ENCODE measurements at regions not wholly inside any gene's neighbourhood (a gene's known extent, or its start where the extent isn't known, plus 50 kb on each side); places are given as distances from the start of the nearest gene placed in this dataset.

DNA sequence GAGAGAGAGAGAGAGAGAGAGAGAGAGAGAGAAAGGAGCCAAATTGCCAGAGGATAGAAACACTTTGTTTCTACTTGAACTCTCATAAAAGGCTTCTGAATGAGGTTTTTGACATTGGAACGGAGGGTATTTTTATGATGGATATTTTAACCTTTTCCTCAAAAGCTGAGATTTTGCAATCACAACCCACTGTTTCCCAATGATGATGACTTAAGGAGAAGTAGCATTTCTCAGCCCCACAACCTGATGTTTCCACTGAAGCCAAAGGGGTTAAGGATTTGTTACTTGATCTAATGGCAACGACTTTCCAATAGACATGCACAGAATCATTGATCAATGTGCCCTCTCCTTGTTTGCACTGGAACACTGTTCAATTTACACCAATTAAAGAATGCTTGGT, 67.1 kb upstream of the POU3F3 start:
- Histone ChIP-seq H3K9me3 (no peaks in the 10 kb centered on the region), H3K36me3 (no peaks in the 10 kb centered on the region), H3K27me3 (replicated peaks; ENCODE audit: insufficient read depth) (no peaks in the 10 kb centered on the region), H3K27ac (no peak overlapping the region), H3K4me3 (no peak overlapping the region), H3K4me1 (ENCODE audit: control insufficient read depth in 1 of 2, low read depth in 2 of 2) (peaks cover 0 to 17% of the 10 kb centered on the region in 2 donors)
- no peak for ATAC-seq (ENCODE audit: insufficient number of reproducible peaks, low FRiP score, low read depth)
- TF ChIP-seq, protein P1, sequence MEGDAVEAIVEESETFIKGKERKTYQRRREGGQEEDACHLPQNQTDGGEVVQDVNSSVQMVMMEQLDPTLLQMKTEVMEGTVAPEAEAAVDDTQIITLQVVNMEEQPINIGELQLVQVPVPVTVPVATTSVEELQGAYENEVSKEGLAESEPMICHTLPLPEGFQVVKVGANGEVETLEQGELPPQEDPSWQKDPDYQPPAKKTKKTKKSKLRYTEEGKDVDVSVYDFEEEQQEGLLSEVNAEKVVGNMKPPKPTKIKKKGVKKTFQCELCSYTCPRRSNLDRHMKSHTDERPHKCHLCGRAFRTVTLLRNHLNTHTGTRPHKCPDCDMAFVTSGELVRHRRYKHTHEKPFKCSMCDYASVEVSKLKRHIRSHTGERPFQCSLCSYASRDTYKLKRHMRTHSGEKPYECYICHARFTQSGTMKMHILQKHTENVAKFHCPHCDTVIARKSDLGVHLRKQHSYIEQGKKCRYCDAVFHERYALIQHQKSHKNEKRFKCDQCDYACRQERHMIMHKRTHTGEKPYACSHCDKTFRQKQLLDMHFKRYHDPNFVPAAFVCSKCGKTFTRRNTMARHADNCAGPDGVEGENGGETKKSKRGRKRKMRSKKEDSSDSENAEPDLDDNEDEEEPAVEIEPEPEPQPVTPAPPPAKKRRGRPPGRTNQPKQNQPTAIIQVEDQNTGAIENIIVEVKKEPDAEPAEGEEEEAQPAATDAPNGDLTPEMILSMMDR (IDR thresholded peaks at IDR 0.05): no peak
- DNase-seq (ENCODE audit: low spot score): no peak

DNA sequence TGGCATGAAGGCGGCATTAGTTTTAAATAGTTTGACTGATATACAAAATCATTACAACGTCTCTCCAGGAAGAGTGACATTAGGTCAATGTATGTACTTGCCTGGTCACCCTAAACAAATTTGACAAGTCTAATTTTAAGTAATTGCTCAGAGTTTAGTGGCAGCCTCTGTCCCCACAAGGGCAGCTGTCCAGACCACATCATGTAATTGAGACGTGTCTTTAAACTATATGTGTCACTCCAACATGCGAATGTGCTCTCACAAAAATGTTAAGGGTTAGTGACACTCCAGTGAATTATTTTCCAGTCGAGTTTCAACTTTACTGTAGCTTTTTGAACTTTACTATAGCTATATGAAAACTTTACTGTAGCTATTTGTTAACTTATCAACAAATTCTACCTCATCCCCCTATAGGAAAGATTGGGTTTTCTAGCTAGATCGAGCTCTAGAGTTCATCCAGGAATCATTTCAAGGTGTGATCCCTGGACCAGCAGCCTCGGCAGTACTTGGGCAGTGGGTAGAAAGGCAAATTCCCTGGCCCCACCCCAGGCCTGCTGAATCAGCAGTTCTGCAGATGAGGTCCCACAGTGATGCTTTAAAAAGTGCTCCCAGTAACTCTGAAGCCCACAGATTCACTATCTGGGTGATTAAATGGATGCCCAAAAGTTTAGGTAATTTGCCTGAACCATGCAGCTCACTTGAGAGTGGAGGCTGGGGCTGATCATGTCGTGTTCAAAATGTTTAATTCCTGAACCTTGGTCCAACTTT, 66.4 kb upstream of the POU3F3 start:
- no peak overlapping the region for H3K27ac ChIP-seq
- DNase-seq (ENCODE audit: low spot score): no peak
- H3K4me3 ChIP-seq: no peak overlapping the region
- TF ChIP-seq, protein P1 (IDR thresholded peaks at IDR 0.05): no peak
- H3K4me1 ChIP-seq (ENCODE audit: control insufficient read depth in 1 of 2, low read depth in 2 of 2): peaks cover 0 to 17% of the 10 kb centered on the region in 2 donors
- ATAC-seq (ENCODE audit: insufficient number of reproducible peaks, low FRiP score, low read depth): no peak
- H3K27me3 ChIP-seq (replicated peaks; ENCODE audit: insufficient read depth): no peaks in the 10 kb centered on the region
- H3K36me3 ChIP-seq: no peaks in the 10 kb centered on the region
- no peaks in the 10 kb centered on the region for H3K9me3 ChIP-seq

DNA sequence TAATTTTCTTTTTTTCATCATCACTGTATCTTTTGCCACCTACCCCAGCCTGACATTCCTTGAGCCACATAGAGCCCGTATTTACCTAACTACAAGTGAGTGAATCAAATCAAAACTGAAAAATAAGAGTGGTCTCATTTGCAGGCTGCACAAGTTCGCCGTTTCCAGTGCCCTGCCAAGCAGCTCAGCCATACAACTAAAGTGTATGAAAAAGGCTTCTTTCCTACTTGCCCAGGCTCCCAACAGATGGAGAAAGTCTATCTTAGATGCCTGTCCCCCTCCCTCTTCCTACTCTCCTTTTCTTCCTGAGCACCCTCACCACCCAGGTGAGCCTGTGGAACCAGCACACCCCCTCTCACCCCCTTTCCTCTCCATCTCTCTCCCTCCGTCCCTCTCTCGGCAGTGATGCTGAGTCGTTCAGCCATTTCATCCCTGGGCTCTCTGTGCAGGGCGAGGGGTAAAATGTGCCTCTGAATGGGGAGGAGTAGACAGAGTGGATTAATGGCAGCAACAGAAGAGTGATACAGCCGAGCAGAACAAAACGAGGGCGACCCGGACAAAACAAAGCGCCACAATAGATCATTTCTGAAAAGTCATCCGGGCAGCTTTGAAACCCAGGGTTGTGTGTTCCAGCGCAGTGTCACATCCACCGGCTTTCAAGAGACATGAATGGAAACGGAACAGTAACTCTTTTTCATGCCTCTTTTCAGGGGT, 65.0 kb upstream of the POU3F3 start:
- TF ChIP-seq, protein P1 (IDR thresholded peaks at IDR 0.05): no peak
- Histone ChIP-seq H3K27ac (no peak overlapping the region), H3K36me3 (no peaks in the 10 kb centered on the region), H3K9me3 (no peaks in the 10 kb centered on the region), H3K4me1 (ENCODE audit: control insufficient read depth in 1 of 2, low read depth in 2 of 2) (peaks cover 0 to 17% of the 10 kb centered on the region in 2 donors), H3K27me3 (replicated peaks; ENCODE audit: insufficient read depth) (no peaks in the 10 kb centered on the region), H3K4me3 (no peak overlapping the region)
- ATAC-seq (ENCODE audit: insufficient number of reproducible peaks, low FRiP score, low read depth) (no peak), DNase-seq (ENCODE audit: low spot score) (no peak)

DNA sequence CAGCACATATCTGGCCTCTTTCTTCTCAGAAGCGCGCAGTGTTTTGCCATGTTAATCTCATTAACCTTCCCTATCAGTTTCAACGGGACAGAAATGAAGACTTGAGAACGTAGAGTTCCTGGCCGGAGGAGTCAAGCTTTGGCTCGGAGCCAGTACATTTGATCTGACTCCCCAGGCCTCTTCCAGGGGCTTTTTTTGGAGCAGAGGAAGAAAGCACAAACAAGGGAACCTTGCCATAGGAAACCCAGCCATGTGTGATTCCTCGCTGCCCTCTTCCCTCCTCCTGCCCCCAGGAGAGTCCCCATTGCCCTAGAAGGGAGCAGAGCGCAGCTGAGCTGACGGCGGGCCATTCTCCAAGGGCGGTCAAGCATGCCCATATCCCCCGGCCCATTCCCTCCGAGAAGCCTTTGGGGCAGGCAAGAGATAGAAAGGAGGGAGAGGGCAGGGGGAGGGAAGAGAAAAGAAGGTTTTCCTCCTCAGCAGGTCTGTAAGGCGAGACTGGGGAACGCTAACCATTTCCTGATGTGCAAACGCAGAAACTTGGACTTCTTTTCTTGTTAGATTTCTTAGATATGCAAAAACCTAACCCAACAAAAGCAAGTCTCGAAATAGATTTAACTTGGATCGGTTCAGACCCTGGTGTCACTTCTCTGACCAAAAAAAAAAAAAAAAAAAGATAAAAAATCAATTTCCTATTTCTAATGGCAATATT, 63.7 kb upstream of the POU3F3 start:
- H3K4me3 ChIP-seq: peak overlapping the region; percentile 58
- H3K27me3 ChIP-seq (replicated peaks; ENCODE audit: insufficient read depth): no peaks in the 10 kb centered on the region
- TF ChIP-seq, protein P1 (IDR thresholded peaks at IDR 0.05): no peak
- peak overlapping the region; percentile 34 to 55 for H3K27ac ChIP-seq
- peaks cover 0 to 24% of the 10 kb centered on the region in 2 donors for H3K4me1 ChIP-seq (ENCODE audit: control insufficient read depth in 1 of 2, low read depth in 2 of 2)
- H3K9me3 ChIP-seq: no peaks in the 10 kb centered on the region
- ATAC-seq (ENCODE audit: insufficient number of reproducible peaks, low FRiP score, low read depth): no peak
- no peak for DNase-seq (ENCODE audit: low spot score)
- no peaks in the 10 kb centered on the region for H3K36me3 ChIP-seq

DNA sequence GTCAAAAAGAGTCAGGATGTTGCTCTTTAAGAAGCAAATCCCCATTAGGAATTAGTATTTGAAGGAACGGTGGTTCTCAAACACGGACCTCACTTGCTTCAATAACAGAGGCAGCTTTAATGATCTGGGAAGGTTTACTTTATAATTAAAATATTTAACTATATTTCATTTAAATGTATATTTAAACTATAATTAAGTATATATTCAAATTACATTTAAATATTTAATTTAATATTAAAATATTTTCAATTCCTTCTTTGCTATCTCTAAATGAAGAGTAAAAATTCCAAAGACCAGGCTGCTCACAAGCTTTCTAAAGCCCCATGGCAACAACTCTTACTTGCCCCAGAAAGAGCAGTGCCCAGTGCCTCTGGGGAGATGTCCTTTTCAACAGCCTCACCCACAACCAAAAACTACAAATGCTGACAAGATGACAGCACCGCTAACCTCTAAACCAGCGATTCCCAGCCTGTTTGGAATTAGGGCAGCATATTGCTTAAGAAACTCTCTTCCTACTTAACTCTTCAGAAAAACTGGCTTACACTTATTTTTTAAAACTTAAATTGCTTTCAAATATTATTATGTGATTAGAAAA, 62.9 kb upstream of the POU3F3 start:
- H3K27ac ChIP-seq: no peak overlapping the region
- no peak overlapping the region for H3K4me3 ChIP-seq
- ATAC-seq (ENCODE audit: insufficient number of reproducible peaks, low FRiP score, low read depth) (no peak), DNase-seq (ENCODE audit: low spot score) (no peak)
- H3K9me3 ChIP-seq: no peaks in the 10 kb centered on the region
- H3K4me1 ChIP-seq (ENCODE audit: control insufficient read depth in 1 of 2, low read depth in 2 of 2): peaks cover 0 to 30% of the 10 kb centered on the region in 2 donors
- TF ChIP-seq, protein P1 (IDR thresholded peaks at IDR 0.05): no peak
- no peaks in the 10 kb centered on the region for H3K36me3 ChIP-seq
- no peaks in the 10 kb centered on the region for H3K27me3 ChIP-seq (replicated peaks; ENCODE audit: insufficient read depth)

Data from thoracic aorta (tissue), 2 donors.